Skin epidermis (tissue), 12 donors: ENCODE measurements at regions not wholly inside any gene's neighbourhood (a gene's known extent, or its start where the extent isn't known, plus 50 kb on each side); places are given as distances from the start of the nearest gene placed in this dataset.
"Not testable (repeated sequence)": the region's sequence is repeated elsewhere in the genome, so short reads cannot be mapped to it uniquely, and the experiment has no call there.

Experiments used
- H3K27ac ChIP-seq, 21 experiments: fragments of 200-600 bp; sonication (generic) in 11 of 21; one replicate each; pipeline ENCODE4 v1.5.0; 2020; ENCODE audit warnings: mild to moderate bottlenecking in 3 of 21, inconsistent platforms in 2 of 21, moderate library complexity in 2 of 21
- H3K4me3 ChIP-seq, 7 experiments: fragments of 200-600 bp; sonication (generic) in 2 of 7; one replicate each; pipeline ENCODE4 v1.5.0; 2020; ENCODE audit warnings: inconsistent platforms in 2 of 7, mild to moderate bottlenecking in 2 of 7, moderate library complexity in 1 of 7

- Histone ChIP-seq H3K4me3 (no peak overlapping the region), H3K27ac (peak overlapping the region in 6 of 21 experiments; percentile 2 to 38 (median 12))
These were observed 215.3 kb downstream of the FAM43A start for GRCh38 chr3:194900854-194901522.

- not testable (repeated sequence) for H3K27ac ChIP-seq, H3K4me3 ChIP-seq
These were observed 217.8 kb downstream of the FAM43A start for GRCh38 chr3:194903447-194903846.

GRCh38 chr3:194904999-194905398, 219.3 kb downstream of the FAM43A start:
- H3K4me3 ChIP-seq, H3K27ac ChIP-seq: not testable (repeated sequence)

- H3K27ac ChIP-seq, result no peak overlapping the region
- no peak overlapping the region for H3K4me3 ChIP-seq
These were observed 220.0 kb downstream of the FAM43A start for GRCh38 chr3:194905696-194906095.

- H3K4me3 ChIP-seq, result no peak overlapping the region
- no peak overlapping the region for H3K27ac ChIP-seq
These were observed 220.5 kb downstream of the FAM43A start for GRCh38 chr3:194906229-194906629.

GRCh38 chr3:194906970-194907629, 221.4 kb downstream of the FAM43A start:
- H3K27ac ChIP-seq, result peak overlapping the region in 3 of 21 experiments; percentile 5 to 41 (median 38)
- no peak overlapping the region for H3K4me3 ChIP-seq

GRCh38 chr3:194907811-194908210, 222.1 kb downstream of the FAM43A start:
- Histone ChIP-seq H3K27ac (no peak overlapping the region), H3K4me3 (no peak overlapping the region)

- H3K27ac ChIP-seq, result no peak overlapping the region
These were observed 222.8 kb downstream of the FAM43A start for GRCh38 chr3:194908496-194908895.

GRCh38 chr3:194908972-194909371, 223.3 kb downstream of the FAM43A start:
- no peak overlapping the region for H3K4me3 ChIP-seq
- H3K27ac ChIP-seq, result no peak overlapping the region

More at GRCh38 chr3:194908496-194908895, 222.8 kb downstream of the FAM43A start:
- H3K4me3 ChIP-seq, result no peak overlapping the region

GRCh38 chr3:194910414-194910984, 224.8 kb downstream of the FAM43A start:
- H3K4me3 ChIP-seq, result no peak overlapping the region
- H3K27ac ChIP-seq, result no peak overlapping the region

- Histone ChIP-seq H3K27ac (no peak overlapping the region), H3K4me3 (no peak overlapping the region)
These were observed 227.6 kb downstream of the FAM43A start for GRCh38 chr3:194913316-194913715.

GRCh38 chr3:194924889-194925288, 239.2 kb downstream of the FAM43A start:
- not testable (repeated sequence) for H3K27ac ChIP-seq, H3K4me3 ChIP-seq

- Histone ChIP-seq H3K27ac (no peak overlapping the region), H3K4me3 (no peak overlapping the region)
These were observed 239.9 kb downstream of the FAM43A start for GRCh38 chr3:194925614-194926013.

GRCh38 chr3:194928227-194928626, 242.5 kb downstream of the FAM43A start:
- H3K27ac ChIP-seq, result peak overlapping the region in 3 of 21 experiments; percentile 9 to 28 (median 12)
- H3K4me3 ChIP-seq, result no peak overlapping the region

- H3K4me3 ChIP-seq, result no peak overlapping the region
- peak overlapping the region in 9 of 21 experiments; percentile 4 to 78 (median 28) for H3K27ac ChIP-seq
These were observed 243.3 kb downstream of the FAM43A start for GRCh38 chr3:194928831-194929577.

GRCh38 chr3:194929578-194929960, 243.9 kb downstream of the FAM43A start:
- Histone ChIP-seq H3K27ac (peak overlapping the region in 12 of 21 experiments; percentile 4 to 78 (median 54)), H3K4me3 (no peak overlapping the region)

- no peak overlapping the region for H3K4me3 ChIP-seq
- peak overlapping the region in 14 of 21 experiments; percentile 4 to 78 (median 48) for H3K27ac ChIP-seq
These were observed 244.9 kb downstream of the FAM43A start for GRCh38 chr3:194930377-194931204.

GRCh38 chr3:194931347-194931746, 245.7 kb downstream of the FAM43A start:
- Histone ChIP-seq H3K27ac (peak overlapping the region in 16 of 21 experiments; percentile 2 to 78 (median 44)), H3K4me3 (no peak overlapping the region)

- peak overlapping the region in 12 of 21 experiments; percentile 14 to 78 (median 46) for H3K27ac ChIP-seq
- H3K4me3 ChIP-seq, result no peak overlapping the region
These were observed 246.2 kb downstream of the FAM43A start for GRCh38 chr3:194931865-194932264.
